HuH-7.5 (cell line): ENCODE measurements at regions not wholly inside any gene's neighbourhood (a gene's known extent, or its start where the extent isn't known, plus 50 kb on each side); places are given as distances from the start of the nearest gene placed in this dataset.
"Not testable (repeated sequence)": the region's sequence is repeated elsewhere in the genome, so short reads cannot be mapped to it uniquely, and the experiment has no call there.

Experiments used
- DNase-seq: peaks from one replicate; pipeline ENCODE4 v3.0.0; 2011; ENCODE audit warnings: low spot score

- no peak for DNase-seq
Measured at GRCh38 chr13:48583859-48584311, 51.0 kb upstream of the RCBTB2 start.

DNA sequence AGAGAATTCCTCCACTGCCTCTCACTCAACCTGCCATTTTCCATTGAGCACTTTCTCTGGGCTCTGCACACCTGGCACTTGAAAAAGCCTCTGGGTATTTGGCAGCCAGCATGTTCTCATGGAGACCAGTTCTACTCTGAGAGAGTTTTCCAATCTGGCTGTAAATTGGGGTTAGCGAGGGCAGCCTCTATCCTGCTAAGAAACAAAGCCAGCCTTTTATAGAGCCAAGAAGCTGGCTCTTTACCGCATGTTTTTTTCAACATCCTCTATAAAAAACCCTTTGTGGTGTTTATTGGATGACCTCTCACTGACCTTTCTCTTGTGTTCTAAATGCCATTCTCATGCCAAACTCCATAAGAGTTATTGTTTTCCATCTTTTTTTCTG is 52.6 kb upstream of the RCBTB2 start:
- DNase-seq = no peak

GRCh38 chr13:48586591-48587103 is 53.8 kb upstream of the RCBTB2 start:
- no peak for DNase-seq

DNA sequence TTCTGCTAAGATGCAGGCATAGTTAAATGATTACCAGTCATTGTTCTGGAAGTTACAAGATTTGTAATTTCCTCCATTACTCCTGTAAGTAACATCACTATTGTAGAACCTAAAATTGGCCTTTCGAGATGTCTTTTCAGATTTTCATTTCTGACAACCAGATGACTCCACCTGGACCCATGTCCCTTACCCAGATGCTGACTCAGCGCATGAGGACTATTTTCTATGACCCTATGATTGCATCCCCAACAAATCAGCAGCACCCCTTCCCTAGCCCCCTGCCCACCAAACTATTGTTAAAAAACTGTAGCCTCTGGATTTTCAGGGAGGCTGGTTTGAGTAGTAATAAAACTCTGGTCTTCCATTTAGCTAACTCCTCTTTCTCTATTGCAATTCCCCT is 55.2 kb upstream of the RCBTB2 start:
- DNase-seq = no peak

- DNase-seq = no peak
Measured at GRCh38 chr13:48590141-48590901, 57.4 kb upstream of the RCBTB2 start.

GRCh38 chr13:48591124-48591872 is 58.4 kb upstream of the RCBTB2 start:
- not testable (repeated sequence) for DNase-seq

GRCh38 chr13:48591889-48592687 is 59.2 kb upstream of the RCBTB2 start:
- DNase-seq = no peak

GRCh38 chr13:48592688-48593049 is 59.8 kb upstream of the RCBTB2 start:
- no peak for DNase-seq

DNA sequence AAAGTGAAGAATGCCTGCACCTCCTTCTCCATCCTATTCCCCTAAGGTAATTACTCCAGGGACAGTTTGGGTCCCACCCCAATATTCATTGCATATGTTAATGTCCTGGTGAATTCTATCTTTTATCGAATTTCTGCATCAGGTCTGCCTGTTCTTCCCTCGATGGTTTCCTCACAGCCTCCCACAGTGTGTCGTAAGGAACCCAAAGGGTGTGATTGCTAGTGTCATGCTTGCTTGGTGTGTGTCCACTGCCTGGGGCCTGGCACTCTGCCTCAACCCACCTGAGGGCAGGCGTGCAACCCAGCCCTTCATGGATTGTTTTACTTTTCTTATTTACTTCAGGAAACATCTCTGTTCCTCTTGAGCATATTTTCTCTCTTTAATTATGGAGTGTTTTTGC is 60.2 kb upstream of the CYSLTR2 start:
- no peak for DNase-seq

GRCh38 chr13:48594096-48594815 is 59.5 kb upstream of the CYSLTR2 start:
- no peak for DNase-seq

DNA sequence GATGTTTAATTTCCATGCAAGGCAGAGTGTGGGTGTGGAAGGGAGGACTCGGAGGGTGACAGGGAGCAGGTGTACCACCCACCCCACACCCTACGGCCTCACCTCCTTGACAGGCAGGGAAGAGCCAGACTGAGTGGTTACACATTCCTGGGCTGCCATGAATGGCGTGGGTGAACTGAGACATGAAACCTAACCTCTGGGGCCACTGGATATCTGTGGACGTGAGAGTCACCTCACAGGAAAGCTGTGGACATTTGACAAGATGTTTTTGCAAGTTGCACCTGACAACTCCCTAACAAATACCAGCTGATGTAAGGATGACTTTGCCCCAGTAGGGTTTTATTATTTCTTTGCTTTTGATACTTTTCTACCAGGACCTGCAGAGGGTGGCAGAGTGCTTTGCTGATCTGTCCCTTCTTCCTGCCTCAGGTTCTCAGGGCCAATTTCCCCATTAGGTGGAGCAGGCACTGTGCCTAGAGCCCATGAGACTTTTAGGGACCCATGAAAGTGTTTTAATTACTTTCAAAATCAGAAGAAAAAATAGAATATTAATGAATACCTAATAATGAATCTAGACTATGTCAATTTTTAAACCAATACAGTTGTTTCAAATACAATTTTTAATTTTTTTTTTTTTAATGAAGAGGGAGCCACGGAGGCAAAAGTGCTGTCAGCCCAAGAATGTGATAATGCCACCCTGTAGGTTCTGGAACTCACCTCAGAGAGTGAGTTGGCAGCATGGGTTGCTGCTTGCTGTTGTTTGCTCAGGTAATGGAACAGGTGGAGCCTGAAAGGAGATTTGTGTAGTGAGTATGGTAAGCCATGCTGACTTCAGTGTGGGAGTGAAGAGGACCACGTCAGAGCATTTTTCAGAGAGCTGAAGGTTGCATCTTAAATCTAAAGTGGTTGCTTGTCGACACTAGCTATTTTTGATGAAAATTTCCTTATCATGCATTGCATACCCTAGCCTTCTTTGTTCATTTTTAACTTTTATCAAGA is 58.0 kb upstream of the CYSLTR2 start:
- peak; percentile 18 for DNase-seq

- no peak for DNase-seq
Measured at GRCh38 chr13:48600374-48601364, 53.1 kb upstream of the CYSLTR2 start.

DNA sequence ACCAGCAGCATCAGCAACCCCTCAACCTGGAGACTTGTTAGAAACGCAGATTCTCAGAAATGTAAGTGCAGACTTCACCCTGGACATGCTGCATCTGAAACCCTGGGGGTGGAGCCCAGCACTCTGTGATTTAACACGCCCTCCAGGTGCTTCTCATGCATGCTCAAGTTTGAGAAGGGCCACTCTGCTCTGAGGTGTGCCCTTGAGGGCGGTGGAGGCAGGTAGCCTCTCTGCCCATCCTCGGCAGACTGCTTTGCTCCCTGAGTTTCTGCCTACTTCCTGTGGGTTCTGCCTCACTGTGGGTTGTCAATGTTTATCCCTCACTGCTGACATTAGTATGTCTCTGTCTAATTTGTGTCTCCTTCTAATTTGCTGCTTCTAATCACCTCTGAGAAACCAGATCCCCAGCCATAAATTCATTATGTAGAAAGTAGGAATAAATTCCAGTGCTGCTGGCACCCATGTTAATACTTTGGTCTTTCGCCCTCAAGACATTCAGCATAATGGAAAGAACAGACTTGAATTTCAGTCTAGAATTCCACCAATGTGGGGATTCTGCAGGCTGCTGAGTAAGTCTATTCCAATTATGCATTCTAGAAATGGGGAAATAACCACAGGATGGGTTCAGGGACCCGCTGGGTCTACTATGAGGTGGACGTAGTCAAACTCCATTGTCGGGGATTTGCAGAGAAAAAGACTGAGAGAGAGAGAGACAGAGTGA is 51.3 kb upstream of the CYSLTR2 start:
- DNase-seq = no peak

GRCh38 chr13:48603375-48603774 is 50.4 kb upstream of the CYSLTR2 start:
- DNase-seq = no peak
